Activated gamma-delta T cell treated with anti-CD3 and anti-CD28 coated beads, Interleukin-2, amount 50 U/mL, for 16 hours (primary cell): ENCODE measurements at regions not wholly inside any gene's neighbourhood (a gene's known extent, or its start where the extent isn't known, plus 50 kb on each side); places are given as distances from the start of the nearest gene placed in this dataset.

Source experiments
- DNase-seq: peaks from one replicate; pipeline ENCODE4 v3.0.0-alpha.2; 2020; ENCODE audit warnings: low read depth

- DNase-seq, result no peak
These were observed 411.3 kb downstream of the SPRY1 start for GRCh38 chr4:123807866-123808265.

DNA sequence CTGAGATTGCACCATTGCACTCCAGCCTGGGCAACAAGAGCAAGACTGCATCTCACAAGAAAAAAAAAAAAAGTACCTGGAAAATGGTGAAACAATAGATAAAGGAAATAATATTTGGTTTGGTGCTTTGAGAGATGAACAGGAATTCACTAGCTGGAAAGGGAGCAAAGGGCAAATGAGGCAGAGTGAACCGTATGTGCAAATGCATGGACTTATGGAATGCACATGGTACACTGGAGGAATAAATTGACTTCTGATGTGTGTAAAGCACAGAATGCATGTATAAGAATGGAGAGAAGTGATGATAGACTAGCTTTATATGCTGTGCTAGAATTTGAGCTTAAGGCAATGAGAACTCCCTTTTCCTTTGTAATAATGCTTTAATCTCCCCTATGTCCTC is 413.3 kb downstream of the SPRY1 start:
- no peak for DNase-seq

GRCh38 chr4:123812066-123812390 is 415.4 kb downstream of the SPRY1 start:
- no peak for DNase-seq

GRCh38 chr4:123813901-123814300 is 417.3 kb downstream of the SPRY1 start:
- DNase-seq, result no peak

DNA sequence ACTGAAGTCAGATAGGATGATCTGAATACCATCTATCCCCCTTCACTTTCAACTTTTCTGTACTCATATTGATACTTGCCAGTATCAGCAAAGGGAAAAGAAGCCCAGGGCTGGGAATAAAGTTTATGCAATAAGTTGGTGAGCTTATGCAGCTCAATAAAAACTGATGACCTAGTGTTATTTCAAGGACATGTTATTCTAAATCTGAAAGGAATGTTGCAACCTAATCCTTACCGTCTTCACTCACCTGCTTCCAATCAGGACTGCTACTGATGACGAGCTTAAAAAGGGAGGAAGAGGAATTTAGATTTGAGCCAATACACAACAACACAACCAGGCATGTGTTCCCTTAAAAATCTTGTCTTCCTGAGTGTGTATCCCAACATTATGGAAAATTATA is 419.9 kb downstream of the SPRY1 start:
- DNase-seq, result no peak

DNA sequence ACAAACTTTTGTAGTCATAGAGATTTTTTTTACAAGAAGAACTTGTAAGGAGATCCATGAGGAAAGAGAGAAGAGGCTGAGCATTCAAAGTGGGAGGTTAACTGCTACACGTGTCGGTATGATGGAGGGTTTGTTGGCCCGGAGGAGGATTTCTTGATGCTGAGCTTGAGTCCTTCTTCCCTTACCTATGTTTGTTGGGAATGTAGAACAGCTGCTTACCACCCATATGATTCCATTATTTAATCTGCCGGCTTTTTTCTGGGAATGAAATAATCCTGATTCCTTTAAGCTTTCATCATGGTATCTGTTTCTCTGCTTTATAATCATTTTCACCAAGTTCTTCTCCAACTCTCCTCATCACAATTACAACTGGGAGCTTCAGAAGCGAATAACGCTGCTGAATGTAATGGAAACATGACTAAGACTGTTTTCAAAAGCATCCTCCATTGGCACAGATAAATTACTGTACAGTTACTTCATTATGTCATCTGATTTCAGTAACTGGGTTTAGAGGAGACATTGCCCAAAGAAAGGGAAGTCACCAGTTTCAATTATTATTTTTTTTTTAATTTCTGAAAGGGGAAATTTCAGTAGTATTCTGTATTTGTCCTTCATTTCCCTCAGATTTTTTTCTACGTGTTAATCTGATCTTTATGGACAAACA is 420.6 kb downstream of the SPRY1 start:
- DNase-seq, result no peak

DNA sequence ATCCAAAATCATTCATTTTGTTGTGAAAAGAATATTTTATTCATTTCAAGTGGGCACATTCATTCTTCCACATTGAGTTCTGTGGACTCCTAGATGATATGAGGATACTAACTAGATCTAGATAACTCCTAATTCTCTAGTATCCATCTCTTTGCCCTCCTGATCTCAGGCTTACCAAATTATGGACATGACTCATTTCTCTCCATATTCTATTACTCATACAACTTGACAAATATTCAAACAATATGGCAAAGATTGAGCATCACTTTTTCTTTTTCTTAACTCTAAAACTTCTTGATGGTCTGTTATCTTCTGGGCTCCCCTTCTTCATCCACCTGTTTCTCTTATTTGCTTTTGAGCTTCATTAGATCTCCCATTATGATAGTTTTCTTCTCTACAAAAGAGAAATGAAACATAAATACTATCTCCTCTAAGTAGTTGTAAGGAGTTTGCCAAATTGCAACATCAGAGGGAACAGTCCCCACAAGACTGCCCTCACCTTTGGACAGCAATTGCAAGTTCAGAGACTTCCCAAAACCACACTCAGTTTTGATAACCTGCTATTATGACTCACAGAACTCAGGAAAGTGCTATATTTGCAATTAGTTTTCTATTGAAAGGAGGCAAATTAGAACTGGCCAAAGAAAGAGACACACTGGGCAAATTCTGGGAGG is 422.9 kb downstream of the SPRY1 start:
- no peak for DNase-seq

- no peak for DNase-seq
These were observed 425.3 kb downstream of the SPRY1 start for GRCh38 chr4:123821861-123822260.

GRCh38 chr4:123822353-123822752 is 425.8 kb downstream of the SPRY1 start:
- DNase-seq, result no peak

DNA sequence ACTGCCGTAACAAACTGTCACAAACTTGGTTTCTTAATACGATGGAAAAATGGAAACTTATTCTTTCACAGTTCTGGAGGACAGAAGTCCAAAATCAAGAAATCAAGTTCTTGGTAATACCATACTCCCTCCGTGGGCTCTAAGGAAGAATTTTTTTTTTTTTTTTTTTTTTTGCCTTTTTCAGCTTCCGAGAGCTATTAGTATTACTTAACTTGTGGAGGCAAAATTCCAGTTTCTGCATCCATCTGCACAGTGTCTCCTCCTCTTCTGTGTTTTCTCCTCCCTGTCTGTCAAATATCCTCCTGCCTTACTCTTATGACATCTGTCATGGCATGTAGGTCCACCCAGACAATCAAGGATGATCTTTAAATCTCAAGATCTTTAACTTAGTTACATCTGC is 426.6 kb downstream of the SPRY1 start:
- no peak for DNase-seq

DNA sequence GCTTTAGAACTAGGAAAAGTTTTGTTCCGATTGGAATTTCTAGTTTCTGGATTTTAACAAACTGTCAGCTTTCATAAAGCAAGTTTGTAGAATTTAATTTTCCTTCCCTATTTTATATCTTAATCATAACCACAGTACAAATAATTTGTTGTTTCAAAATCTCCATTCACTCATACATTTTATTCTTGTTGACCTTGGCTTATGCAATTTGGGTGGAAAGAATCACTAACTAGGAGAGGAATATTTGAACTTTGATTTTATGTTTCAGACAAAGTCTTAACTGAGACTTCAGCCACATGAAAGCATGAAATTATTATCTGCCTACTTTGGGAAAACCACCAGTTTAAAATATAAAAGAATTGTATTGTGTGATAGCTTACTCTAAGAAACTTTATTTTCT is 427.9 kb downstream of the SPRY1 start:
- DNase-seq, result no peak

DNA sequence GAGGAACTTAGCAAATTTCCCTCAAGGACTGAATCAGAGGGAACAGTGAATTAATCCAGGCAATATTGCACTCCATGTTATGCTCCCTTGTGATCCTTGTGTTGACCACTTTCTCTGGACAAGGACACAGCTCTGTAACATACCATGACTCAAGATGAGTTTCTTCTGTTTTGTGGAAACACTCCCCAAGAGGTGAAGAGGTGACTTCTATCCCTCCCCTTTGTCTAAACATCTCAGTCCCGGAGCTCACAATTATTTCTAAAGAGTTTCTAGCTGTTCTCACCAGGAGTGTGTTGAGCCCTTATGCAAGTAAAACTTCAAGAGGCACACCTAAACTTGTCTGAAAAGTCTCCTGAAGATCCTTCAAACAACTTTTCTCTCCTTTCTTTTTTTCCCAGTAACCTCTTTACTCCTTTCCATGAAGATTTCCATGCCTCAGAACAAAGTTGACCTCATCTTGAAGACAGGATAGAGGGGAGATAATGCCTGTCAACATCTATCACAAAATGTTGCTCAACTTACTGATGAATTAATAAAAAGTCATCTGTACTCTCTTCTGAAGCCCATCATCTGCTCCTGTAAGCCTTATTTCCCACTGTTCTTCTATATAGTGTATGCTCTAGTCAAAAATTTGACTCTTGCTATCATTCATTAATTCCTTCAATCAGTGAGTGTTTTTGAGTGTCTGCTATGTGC is 429.1 kb downstream of the SPRY1 start:
- DNase-seq, result no peak

GRCh38 chr4:123826896-123827295 is 430.3 kb downstream of the SPRY1 start:
- no peak for DNase-seq

GRCh38 chr4:123827511-123827910 is 430.9 kb downstream of the SPRY1 start:
- DNase-seq, result no peak

DNA sequence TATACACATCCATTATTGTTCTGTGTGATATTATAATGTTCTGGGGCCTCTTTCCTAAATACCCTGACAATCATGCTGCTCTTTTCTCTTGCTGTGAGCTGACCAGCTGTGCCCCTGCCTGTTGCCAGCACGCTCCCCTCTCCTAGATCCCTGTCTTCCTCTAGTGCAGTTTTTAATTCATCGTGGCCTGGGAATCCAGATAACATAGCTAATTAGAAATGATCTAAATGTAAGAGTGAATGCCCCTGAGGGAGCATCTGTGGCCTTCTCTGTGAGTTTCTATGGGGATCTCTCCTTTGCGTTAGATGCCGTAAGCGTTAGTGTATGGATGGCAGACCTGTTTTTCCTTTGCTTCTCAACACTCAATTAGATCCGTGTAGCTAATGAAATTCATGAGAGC is 434.3 kb downstream of the SPRY1 start:
- no peak for DNase-seq

GRCh38 chr4:123832173-123833026 is 435.8 kb downstream of the SPRY1 start:
- DNase-seq, result no peak

DNA sequence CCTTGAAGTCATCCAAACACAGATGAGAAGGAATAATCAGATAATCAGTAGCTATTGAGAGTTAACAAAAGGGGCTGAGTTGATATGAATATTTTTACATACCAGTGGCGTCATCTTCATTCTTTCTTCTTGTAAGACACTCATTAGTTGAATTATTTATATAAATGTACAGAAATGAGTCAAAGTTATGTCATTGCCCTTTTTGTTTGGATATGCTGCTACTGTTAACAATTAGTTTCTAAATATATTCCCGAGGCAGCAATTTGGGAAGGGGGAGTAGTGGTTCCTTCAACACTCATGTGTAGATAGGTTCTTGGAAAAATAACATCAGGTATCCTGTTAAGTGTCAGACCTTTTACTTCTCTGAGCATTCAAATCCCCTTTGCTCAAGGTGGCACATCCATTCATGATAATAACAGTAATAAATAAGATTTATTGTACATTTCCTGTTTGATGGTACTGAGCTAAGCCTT is 436.6 kb downstream of the SPRY1 start:
- DNase-seq, result no peak

DNA sequence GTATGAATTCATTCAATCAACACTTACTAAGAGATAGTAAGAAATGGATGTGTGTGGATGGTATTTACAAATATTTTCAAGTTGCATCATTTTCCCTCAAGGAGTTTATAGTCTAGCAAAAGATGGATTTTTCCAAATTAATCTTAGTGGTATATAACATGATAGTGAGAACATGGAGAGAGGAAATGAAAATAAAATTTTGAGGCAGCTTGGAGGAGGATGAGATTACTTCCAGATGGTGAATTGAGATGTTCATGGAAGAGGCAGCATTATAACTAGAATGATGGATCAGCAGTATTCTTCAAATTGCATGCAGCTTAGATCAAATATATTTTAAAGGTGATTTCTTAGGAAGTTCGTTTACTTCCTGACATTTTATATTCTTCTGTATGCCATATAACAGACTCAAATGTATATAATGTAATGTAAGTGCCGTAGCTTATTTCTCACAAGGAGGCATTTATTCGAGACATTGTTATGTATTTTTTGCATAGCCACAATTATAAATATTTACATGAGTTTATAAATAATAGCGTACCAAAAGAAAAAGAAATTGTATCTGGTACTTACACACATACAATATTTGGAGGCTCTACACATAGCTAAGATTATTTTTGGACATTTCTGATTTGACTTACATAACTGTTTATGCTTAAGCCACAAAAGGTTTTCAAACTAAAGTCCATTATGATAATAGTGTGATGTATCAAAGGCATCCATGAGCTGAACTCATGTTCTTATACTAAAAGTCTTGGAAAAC is 439.4 kb downstream of the SPRY1 start:
- no peak for DNase-seq

DNA sequence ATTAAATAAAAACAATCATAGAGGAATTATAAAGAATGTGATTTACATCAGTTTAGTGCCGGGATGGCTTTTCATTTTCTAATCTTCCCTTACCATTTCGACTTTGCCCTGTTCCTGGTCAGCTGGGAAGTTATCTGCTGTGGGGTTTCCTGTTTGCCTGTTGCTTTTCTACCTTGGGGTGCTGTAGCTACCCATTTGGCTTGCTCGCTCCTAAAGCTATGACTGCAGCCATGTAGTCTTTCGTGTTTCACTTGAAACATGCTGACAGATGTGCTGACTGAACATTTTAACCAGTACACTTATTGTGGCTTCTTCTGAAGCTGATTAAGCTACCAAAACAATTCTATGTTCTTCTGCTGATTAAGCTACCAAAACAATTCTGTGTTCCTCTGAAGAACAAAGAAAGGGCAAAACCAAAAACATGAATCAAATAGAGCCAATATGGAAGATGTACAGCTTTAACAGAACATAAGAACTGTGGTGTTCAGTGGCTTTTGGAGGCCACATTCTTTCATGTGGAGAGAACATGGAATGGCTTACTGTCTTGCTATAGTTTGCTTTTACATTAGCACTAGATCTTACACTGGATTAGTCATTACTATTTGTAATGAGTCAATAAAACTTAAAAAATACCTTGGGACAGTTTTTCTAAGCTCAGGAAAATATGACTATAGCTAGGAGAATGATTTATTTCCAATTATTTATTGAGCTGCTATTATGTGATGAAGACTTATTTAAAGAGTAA is 440.4 kb downstream of the SPRY1 start:
- DNase-seq, result no peak

- no peak for DNase-seq
These were observed 441.9 kb downstream of the SPRY1 start for GRCh38 chr4:123838474-123838873.

GRCh38 chr4:123840197-123840596 is 443.6 kb downstream of the SPRY1 start:
- no peak for DNase-seq
